D721Med (cell line): ENCODE measurements at regions not wholly inside any gene's neighbourhood (a gene's known extent, or its start where the extent isn't known, plus 50 kb on each side); places are given as distances from the start of the nearest gene placed in this dataset.

Experiments
- DNase-seq: peaks from one replicate; pipeline ENCODE4 v3.0.0; 2011; ENCODE audit warnings: low spot score; ENCODE audit not compliant: insufficient read length
- FAIRE-seq: peaks from 2 replicates; lab custom pipeline; 2011; peaks lifted over from hg19 to GRCh38; lab: Jason Lieb, UNC
- TF ChIP-seq, protein P1 (sequence below): IDR thresholded peaks from 2 replicates; pipeline ENCODE4 v1.5.1; 2012; ENCODE audit warnings: mild to moderate bottlenecking, control low read depth; ENCODE audit not compliant: insufficient read depth; ENCODE audit errors: missing control alignments

DNA sequence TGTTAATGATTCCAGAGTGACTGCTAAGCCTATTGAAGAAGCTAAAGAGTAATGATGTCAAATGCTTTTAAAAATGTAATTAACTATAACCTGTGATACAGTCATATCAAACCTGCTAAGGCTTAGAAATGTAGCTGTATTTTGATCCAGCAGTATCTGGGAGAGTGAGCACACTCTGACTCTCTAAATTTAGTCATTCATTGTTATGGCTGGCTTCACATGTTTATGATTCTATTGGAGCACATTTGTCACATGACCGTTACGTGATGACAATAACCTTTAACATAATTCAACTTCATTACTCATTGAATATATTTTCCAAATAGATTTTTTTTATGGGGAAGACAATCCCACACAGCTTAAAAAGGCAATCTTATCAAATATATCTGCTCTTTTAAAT, 587.1 kb downstream of the LMO4 start:
- FAIRE-seq, result no peak
- DNase-seq, result no peak
- TF ChIP-seq, protein P1, sequence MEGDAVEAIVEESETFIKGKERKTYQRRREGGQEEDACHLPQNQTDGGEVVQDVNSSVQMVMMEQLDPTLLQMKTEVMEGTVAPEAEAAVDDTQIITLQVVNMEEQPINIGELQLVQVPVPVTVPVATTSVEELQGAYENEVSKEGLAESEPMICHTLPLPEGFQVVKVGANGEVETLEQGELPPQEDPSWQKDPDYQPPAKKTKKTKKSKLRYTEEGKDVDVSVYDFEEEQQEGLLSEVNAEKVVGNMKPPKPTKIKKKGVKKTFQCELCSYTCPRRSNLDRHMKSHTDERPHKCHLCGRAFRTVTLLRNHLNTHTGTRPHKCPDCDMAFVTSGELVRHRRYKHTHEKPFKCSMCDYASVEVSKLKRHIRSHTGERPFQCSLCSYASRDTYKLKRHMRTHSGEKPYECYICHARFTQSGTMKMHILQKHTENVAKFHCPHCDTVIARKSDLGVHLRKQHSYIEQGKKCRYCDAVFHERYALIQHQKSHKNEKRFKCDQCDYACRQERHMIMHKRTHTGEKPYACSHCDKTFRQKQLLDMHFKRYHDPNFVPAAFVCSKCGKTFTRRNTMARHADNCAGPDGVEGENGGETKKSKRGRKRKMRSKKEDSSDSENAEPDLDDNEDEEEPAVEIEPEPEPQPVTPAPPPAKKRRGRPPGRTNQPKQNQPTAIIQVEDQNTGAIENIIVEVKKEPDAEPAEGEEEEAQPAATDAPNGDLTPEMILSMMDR, result no peak

DNA sequence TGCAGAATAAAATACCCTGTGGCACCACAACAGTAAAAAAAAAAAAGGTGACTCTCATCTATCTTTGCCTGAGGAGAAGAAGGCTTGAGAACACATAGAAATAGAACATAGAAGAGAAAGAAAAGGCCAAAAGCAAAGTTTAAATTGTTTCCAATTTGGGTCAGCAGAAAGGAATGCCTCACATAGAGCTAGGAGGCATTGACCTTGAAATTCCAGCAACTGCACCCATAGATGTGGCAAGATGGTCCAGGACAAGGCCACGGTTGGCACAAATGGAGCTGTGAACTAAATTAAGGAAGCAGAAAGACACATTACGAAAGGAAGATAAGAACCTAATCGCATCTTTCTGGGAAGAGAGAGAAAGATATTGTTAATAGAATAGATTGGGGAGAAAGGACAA, 588.3 kb downstream of the LMO4 start:
- TF ChIP-seq, protein P1, result no peak
- DNase-seq (no peak), FAIRE-seq (no peak)

DNA sequence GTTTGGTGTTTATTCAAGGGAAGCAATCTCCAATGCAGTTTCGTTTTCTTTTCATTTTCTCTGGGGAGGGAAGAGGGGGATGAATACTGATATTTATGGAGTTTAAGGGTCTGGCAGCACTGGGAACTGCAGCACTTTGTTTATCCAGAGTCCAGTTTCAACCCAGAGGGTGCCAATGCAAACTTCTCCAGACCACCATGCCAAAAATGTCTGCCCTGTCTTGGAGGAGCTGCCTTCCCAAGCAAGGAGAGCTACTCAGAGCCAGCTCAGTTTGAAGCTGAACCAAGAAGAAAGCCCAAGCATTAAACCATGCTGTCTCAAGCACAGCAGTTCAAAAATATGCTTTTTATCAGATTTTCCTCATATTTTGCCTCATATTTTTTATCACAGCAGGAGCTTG, 589.7 kb downstream of the LMO4 start:
- DNase-seq (no peak), FAIRE-seq (no peak)
- TF ChIP-seq, protein P1, result no peak

DNA sequence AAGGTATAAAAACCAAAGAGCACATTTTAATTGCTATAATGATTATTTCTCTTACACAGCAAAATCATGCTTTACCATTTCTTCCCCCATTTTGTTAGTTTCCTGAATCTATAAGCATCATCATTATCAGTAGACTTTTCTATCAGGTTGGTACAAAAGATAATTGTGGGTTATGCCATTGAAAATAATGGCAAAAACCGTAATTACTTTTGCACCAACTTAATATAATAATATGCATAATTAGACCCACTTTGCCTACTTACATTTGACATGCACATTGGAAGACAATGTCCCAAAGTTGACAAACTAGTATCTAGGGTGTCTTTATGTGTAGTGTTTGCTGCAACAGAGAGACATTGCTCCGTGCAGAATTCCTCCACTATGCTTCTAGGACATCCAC, 594.2 kb downstream of the LMO4 start:
- FAIRE-seq (no peak), DNase-seq (no peak)
- TF ChIP-seq, protein P1, result no peak

DNA sequence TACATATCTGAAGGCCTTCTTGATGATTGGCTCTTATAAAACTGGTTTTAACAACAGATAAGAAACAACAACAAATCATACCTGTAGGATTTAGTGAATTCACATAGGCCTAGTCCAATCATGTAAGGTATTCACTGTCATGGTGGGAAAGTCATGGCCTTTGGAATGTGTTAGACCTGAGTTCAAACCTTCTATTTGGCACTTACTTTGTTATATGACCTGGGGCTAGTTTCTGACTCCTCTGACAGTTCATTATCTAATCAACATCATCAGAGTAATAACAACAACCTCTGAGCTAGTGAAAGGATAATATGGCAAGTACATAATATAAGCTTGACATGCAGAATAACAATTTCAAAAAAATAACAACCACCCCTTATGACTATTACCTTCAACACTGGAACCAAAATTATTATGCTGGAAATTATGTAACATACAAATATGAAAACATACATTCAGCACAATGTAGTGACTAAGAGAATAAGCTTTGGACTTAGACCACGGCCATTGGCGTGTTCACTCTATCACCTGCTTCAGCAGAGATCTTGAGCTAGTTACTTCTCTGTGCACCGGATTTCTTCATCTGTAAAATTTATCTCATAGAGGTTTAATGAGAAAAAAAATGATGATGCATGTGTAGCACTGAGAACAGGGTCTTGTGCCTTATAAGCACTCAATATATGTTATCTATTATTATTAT, 597.6 kb downstream of the LMO4 start:
- TF ChIP-seq, protein P1, result no peak
- DNase-seq (no peak), FAIRE-seq (no peak)

DNA sequence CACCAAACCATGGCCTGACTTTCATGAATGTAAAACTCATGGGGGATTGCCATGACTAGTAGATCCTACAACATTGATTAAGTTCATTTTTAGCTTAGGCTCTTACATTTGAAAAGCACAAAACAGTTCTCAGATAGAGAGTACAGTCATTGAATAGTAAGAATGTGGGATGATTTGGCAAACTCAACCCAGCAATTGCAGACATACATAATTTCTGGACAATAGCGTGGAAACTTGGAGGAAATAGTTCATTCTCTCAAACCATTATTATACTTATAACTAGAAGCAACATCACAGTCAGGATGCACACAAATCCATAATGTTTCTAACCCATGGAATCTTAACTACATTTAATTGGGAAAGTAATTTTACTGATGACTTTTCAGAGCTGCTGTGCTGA, 598.2 kb downstream of the LMO4 start:
- TF ChIP-seq, protein P1, result no peak
- FAIRE-seq (no peak), DNase-seq (no peak)
